Stimulated activated naive CD8-positive, alpha-beta T cell treated with anti-CD3 and anti-CD28 coated beads, Interleukin-15, Interleukin-2, amounts not matched to agents 100 U/mL and 50 U/mL, for 24 hours (primary cell): ENCODE measurements at regions not wholly inside any gene's neighbourhood (a gene's known extent, or its start where the extent isn't known, plus 50 kb on each side); places are given as distances from the start of the nearest gene placed in this dataset.
A peak's percentile ranks its signal among the peaks of the same experiment; 100 is the strongest.

ENCODE experiments used
- ATAC-seq: fragments of 150-1000 bp; cut with Tn5 transposase; one replicate; pipeline ENCODE4 v1.10.0; 2021
- DNase-seq: peaks from one replicate; pipeline ENCODE4 v3.0.0; 2021

DNA sequence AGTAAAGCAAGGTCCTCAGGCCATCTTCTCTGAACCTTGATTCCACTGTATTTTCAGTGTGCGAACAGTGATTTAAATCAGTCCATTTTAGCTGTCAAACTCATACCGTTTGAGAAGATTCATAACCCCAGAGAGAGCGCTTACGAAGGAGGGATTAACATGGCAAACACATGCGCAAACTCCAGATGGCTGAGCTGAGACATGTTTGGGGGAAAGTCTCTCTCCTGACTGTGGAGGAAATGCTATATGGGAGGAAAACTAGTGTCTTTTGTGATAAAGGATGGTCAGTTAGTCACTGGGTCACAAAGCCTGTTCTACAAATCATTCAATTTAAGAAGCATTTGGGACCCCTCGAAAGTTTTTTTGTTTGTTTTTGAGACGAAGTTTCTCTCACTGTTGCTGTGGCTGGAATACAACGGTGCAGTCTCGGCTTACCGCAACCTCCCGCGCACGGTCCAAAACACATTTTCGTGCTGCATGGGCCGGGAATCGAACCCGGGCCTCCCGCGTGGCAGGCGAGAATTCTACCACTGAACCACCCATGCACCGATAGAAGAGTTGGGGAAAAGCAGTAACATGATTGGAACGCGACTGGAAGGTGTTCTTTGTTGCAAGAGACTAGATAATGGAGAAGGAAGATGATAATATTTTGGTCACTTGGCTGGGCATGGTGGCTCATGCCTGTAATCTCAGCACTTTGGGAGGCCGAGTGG, 58.4 kb upstream of the CXADR start:
- ATAC-seq (peak; percentile 92), DNase-seq (peak; percentile 63)

DNA sequence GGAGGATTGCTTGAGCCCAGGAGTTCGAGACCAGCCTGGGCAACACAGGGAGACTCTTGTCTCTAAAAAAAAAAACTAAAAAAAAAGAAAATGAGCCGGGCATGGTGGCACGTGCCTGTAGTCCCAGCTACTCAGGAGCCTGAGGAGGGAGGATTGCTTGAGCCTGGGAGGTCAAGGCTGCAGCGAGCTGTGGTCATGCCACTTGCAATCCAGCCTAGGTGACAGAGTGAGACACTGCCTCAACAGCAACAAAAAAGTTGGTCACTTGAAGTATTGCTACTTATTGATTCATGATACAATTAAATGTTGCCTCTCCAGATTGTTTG, 57.9 kb upstream of the CXADR start:
- no peak for ATAC-seq
- no peak for DNase-seq

DNA sequence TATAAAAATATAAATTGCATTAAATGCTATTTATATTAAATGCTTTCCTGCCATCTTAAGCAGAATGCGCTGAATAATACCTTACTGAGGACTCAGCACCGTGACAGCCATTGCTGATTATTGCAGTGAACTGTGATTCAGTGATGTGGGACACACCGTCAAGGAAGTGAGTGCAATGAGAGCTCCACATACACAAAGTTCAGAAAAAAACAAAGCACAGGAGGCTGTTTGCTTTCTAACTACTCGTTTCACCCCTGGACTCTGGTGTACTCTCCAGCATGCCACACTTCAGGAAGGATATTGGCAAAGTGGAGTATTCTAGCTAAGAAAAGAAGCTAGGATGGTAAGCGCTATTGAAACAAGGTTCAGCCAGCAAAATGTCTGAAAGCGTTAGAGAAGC, 57.4 kb upstream of the CXADR start:
- ATAC-seq: no peak

DNA sequence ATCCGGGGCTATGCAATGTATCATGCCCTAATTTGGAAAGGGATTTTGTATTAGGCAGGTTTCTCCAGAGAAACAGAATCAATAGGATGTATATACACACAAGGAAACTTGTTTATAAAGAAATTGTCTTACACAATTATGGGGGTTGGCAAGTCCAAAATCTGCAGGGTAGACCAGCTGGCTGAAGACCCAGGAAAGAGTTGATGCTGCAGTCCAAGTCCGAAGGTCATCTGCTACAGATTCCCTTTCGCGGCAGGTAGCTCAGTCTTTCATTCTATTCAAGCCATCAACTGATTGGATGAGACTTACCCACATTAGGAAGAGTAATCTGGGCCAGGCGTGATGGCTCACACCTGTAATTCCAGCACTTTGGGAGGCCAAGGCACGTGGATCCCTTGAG, 54.6 kb upstream of the CXADR start:
- ATAC-seq (no peak), DNase-seq (no peak)

More for the DNA sequence above, 57.4 kb upstream of the CXADR start:
- DNase-seq: no peak

DNA sequence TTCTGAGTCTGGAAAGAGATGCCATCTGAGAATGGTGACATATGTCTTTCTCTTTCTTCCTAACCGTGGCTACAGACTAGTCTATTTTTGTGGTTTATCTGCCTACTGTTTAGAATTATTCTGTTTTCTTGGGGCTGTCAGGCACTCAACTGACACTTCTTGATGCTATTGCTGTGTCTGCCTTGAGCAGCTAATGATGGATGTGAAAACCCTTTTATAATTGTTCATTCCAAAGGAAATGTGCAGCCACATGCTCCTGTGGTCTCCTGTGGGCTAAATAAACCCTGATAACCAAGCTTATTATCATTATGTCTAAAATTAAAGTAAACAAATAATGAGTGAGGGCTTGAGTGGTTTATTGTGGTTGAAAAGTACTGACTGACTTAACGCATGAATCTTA, 52.7 kb upstream of the CXADR start:
- ATAC-seq (no peak), DNase-seq (no peak)

DNA sequence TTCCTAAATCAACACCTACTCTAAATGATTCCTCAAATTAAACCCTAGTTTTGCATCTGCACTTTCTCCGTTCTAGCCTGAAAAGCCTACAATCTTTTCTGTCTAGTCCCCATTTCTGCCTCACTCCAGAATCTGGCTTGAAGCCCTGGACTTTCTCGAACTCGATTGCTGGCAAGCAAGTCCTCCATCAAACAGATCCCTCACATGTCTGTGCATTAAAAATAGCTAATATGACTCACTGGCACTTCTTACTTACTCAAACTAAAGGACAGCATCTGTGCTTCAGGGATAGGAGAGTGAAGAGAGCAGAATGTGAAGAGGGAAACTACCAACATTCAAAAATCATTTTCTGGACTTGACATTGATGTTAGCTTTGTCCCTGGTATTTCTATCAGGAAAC, 51.8 kb upstream of the CXADR start:
- ATAC-seq (no peak), DNase-seq (no peak)

DNA sequence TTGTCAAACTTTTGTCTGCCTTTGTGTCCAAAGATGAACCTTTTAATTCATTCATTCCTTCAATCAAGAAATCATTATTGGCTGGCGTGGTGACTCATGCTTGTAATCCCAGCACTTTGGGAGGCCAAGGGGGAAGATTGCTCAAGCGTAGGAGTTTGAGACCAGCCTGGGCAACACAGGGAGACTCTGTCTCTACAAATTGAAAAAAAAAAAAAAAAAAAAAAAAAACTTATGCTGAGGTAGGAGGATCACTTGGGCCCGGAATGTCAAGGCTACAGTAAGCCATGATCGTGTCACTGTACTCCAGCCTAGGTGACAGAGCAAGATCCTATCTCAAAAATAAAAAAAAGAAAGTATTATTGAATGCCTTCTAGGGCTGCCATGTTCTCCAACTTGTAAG, 51.3 kb upstream of the CXADR start:
- ATAC-seq (no peak), DNase-seq (no peak)

DNA sequence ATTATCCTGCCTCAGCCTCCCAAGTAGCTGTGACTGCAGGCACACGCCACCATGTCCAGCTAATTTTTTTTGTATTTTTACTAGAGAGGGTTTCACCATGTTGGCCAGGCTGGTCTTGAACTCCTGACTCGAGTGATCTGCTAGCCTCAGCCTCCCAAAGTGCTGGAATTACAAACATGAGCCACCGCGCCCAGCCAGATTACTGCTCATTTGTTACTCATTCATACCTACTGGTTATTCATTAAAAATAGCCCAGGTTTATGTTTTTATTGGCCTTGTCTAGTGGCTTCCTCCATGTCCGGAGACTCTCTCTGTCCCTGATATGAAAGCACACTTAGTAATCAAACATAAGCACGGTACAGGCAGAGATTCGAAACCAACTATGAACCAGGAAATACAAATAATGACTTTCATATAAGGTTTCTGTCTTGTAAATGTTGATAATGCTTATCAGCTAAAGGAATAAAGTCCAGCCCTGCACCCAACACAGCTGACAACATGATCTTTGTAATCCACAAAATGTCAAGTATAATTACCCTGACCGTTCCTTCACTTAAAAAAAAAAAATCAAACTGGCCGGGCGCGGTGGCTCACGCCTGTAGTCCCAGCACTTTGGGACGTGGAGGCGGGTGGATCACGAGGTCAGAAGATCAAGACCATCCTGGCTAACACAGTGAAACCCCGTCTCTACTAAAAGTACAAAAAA, 50.4 kb upstream of the CXADR start:
- ATAC-seq: no peak
- DNase-seq: no peak
